ENCODE measurements at regions not wholly inside any gene's neighbourhood (a gene's known extent, or its start where the extent isn't known, plus 50 kb on each side); places are given as distances from the start of the nearest gene placed in this dataset.
A peak's percentile ranks its signal among the peaks of the same experiment; 100 is the strongest.
"Not testable (repeated sequence)": the region's sequence is repeated elsewhere in the genome, so short reads cannot be mapped to it uniquely, and the experiment has no call there.

- Mint-ChIP-seq H3K4me3 (no peak overlapping the region), H3K27me3 (peaks cover 27 to 80% (median 53%) of the 10 kb centered on the region in 5 donors), H3K9me3 (peaks cover 0 to 21% (median 5%) of the 10 kb centered on the region in 9 donors), H3K36me3 (peaks cover 0 to 16% (median 0%) of the 10 kb centered on the region in 3 donors), H3K27ac (no peak overlapping the region), H3K4me1 (peaks cover 2 to 12% (median 4%) of the 10 kb centered on the region in 4 donors)
- no peak for ATAC-seq
- no peak for DNase-seq
- POLR2A ChIA-PET: no interaction called here
Observed at GRCh38 chr1:34363915-34364314, 187.2 kb downstream of the C1orf94 start.

- DNase-seq: no peak
- Mint-ChIP-seq H3K4me1 (peaks cover 2 to 12% (median 4%) of the 10 kb centered on the region in 4 donors), H3K4me3 (no peak overlapping the region), H3K27me3 (peaks cover 26 to 77% (median 51%) of the 10 kb centered on the region in 5 donors), H3K36me3 (peaks cover 0 to 16% (median 0%) of the 10 kb centered on the region in 3 donors), H3K9me3 (peaks cover 0 to 21% (median 5%) of the 10 kb centered on the region in 9 donors), H3K27ac (no peak overlapping the region)
- no peak for ATAC-seq
- POLR2A ChIA-PET: no interaction called here
Observed at GRCh38 chr1:34364376-34364775, 187.7 kb downstream of the C1orf94 start.

- DNase-seq (no peak), ATAC-seq (no peak)
- Mint-ChIP-seq H3K27ac (peak overlapping the region in 1 of 10 donors; percentile 47), H3K36me3 (peaks cover 0 to 16% (median 0%) of the 10 kb centered on the region in 3 donors), H3K4me1 (peaks cover 2 to 12% (median 4%) of the 10 kb centered on the region in 4 donors), H3K9me3 (peaks cover 0 to 21% (median 5%) of the 10 kb centered on the region in 9 donors), H3K27me3 (peaks cover 19 to 77% (median 51%) of the 10 kb centered on the region in 5 donors), H3K4me3 (no peak overlapping the region)
- POLR2A ChIA-PET: no interaction called here
Observed at GRCh38 chr1:34365295-34365694, 188.6 kb downstream of the C1orf94 start.

- Mint-ChIP-seq H3K9me3 (peaks cover 0 to 19% (median 4%) of the 10 kb centered on the region in 9 donors), H3K27me3 (peaks cover 17 to 77% (median 47%) of the 10 kb centered on the region in 5 donors)
- peak in 2 of 10 donors; percentile 10 to 15 for DNase-seq
Observed at GRCh38 chr1:34366875-34367624, 190.3 kb downstream of the C1orf94 start.

GRCh38 chr1:34367954-34368353 lies 191.2 kb downstream of the C1orf94 start:
- POLR2A ChIA-PET: no interaction called here
- no peak for ATAC-seq
- peaks cover 13 to 77% (median 52%) of the 10 kb centered on the region in 5 donors for H3K27me3 Mint-ChIP-seq
- no peak overlapping the region for H3K4me3 Mint-ChIP-seq
- DNase-seq: no peak
- H3K9me3 Mint-ChIP-seq: peaks cover 0 to 12% (median 4%) of the 10 kb centered on the region in 9 donors
- H3K27ac Mint-ChIP-seq: no peak overlapping the region
- H3K4me1 Mint-ChIP-seq: peaks cover 2 to 12% (median 4%) of the 10 kb centered on the region in 4 donors
- peaks cover 0 to 16% (median 0%) of the 10 kb centered on the region in 3 donors for H3K36me3 Mint-ChIP-seq

More at GRCh38 chr1:34366875-34367624, 190.3 kb downstream of the C1orf94 start:
- no peak overlapping the region for H3K27ac Mint-ChIP-seq
- no peak overlapping the region for H3K4me3 Mint-ChIP-seq
- peaks cover 2 to 12% (median 4%) of the 10 kb centered on the region in 4 donors for H3K4me1 Mint-ChIP-seq
- peaks cover 0 to 16% (median 0%) of the 10 kb centered on the region in 3 donors for H3K36me3 Mint-ChIP-seq
- ATAC-seq: peak in 1 of 2 donors; percentile 38
- POLR2A ChIA-PET: no interaction called here

GRCh38 chr1:34369701-34370455 lies 193.2 kb downstream of the C1orf94 start:
- H3K27ac Mint-ChIP-seq: no peak overlapping the region
- peaks cover 0 to 5% (median 0%) of the 10 kb centered on the region in 3 donors for H3K36me3 Mint-ChIP-seq
- H3K27me3 Mint-ChIP-seq: peaks cover 14 to 75% (median 45%) of the 10 kb centered on the region in 5 donors
- no peak for ATAC-seq
- POLR2A ChIA-PET: no interaction called here
- peaks cover 0 to 12% (median 4%) of the 10 kb centered on the region in 4 donors for H3K4me1 Mint-ChIP-seq
- no peak for DNase-seq
- no peak overlapping the region for H3K4me3 Mint-ChIP-seq
- peaks cover 0 to 9% (median 2%) of the 10 kb centered on the region in 9 donors for H3K9me3 Mint-ChIP-seq

GRCh38 chr1:34370748-34371147 lies 194.0 kb downstream of the C1orf94 start:
- no peaks in the 10 kb centered on the region for H3K36me3 Mint-ChIP-seq
- H3K4me3 Mint-ChIP-seq: no peak overlapping the region
- POLR2A ChIA-PET: no interaction called here
- ATAC-seq (no peak), DNase-seq (no peak)
- H3K27ac Mint-ChIP-seq: no peak overlapping the region
- peaks cover 0 to 12% (median 4%) of the 10 kb centered on the region in 4 donors for H3K4me1 Mint-ChIP-seq
- H3K27me3 Mint-ChIP-seq: peaks cover 11 to 74% (median 41%) of the 10 kb centered on the region in 5 donors
- peaks cover 0 to 2% (median 0%) of the 10 kb centered on the region in 9 donors for H3K9me3 Mint-ChIP-seq

GRCh38 chr1:34371179-34371578 lies 194.5 kb downstream of the C1orf94 start:
- POLR2A ChIA-PET, H3K27ac Mint-ChIP-seq, H3K36me3 Mint-ChIP-seq, DNase-seq, H3K9me3 Mint-ChIP-seq, H3K4me3 Mint-ChIP-seq, ATAC-seq: not testable (repeated sequence)
- Mint-ChIP-seq H3K4me1 (peaks cover 0 to 12% (median 4%) of the 10 kb centered on the region in 4 donors), H3K27me3 (peaks cover 15 to 78% (median 42%) of the 10 kb centered on the region in 5 donors)

- Mint-ChIP-seq H3K27ac (no peak overlapping the region), H3K9me3 (no peaks in the 10 kb centered on the region), H3K27me3 (peaks cover 20 to 86% (median 48%) of the 10 kb centered on the region in 5 donors), H3K4me3 (no peak overlapping the region), H3K4me1 (peaks cover 0 to 7% (median 2%) of the 10 kb centered on the region in 4 donors), H3K36me3 (no peaks in the 10 kb centered on the region)
- no peak for DNase-seq
- no peak for ATAC-seq
- POLR2A ChIA-PET: no interaction called here
Observed at GRCh38 chr1:34371829-34372532, 195.3 kb downstream of the C1orf94 start.

- POLR2A ChIA-PET: no interaction called here
- no peak overlapping the region for H3K4me3 Mint-ChIP-seq
Observed at GRCh38 chr1:34372891-34373290, 196.2 kb downstream of the C1orf94 start.

GRCh38 chr1:34373912-34374311 lies 197.2 kb downstream of the C1orf94 start:
- ATAC-seq (no peak), DNase-seq (no peak)
- H3K4me1 Mint-ChIP-seq: no peaks in the 10 kb centered on the region
- peaks cover 25 to 88% (median 51%) of the 10 kb centered on the region in 5 donors for H3K27me3 Mint-ChIP-seq
- no peaks in the 10 kb centered on the region for H3K36me3 Mint-ChIP-seq
- H3K27ac Mint-ChIP-seq: no peak overlapping the region
- H3K9me3 Mint-ChIP-seq: no peaks in the 10 kb centered on the region
- POLR2A ChIA-PET: no interaction called here
- no peak overlapping the region for H3K4me3 Mint-ChIP-seq

More at GRCh38 chr1:34372891-34373290, 196.2 kb downstream of the C1orf94 start:
- no peak for ATAC-seq
- H3K27me3 Mint-ChIP-seq: peaks cover 26 to 88% (median 53%) of the 10 kb centered on the region in 5 donors
- DNase-seq: no peak
- no peak overlapping the region for H3K27ac Mint-ChIP-seq
- no peaks in the 10 kb centered on the region for H3K4me1 Mint-ChIP-seq
- no peaks in the 10 kb centered on the region for H3K9me3 Mint-ChIP-seq
- H3K36me3 Mint-ChIP-seq: no peaks in the 10 kb centered on the region

GRCh38 chr1:34376531-34376930 lies 199.8 kb downstream of the C1orf94 start:
- ATAC-seq: no peak
- Mint-ChIP-seq H3K4me3 (no peak overlapping the region), H3K27ac (no peak overlapping the region), H3K4me1 (no peaks in the 10 kb centered on the region), H3K36me3 (no peaks in the 10 kb centered on the region), H3K27me3 (peaks cover 36 to 93% (median 60%) of the 10 kb centered on the region in 5 donors), H3K9me3 (no peaks in the 10 kb centered on the region)
- POLR2A ChIA-PET: no interaction called here
- no peak for DNase-seq
